Esophagus squamous epithelium (tissue), 4 donors: ENCODE measurements at regions not wholly inside any gene's neighbourhood (a gene's known extent, or its start where the extent isn't known, plus 50 kb on each side); places are given as distances from the start of the nearest gene placed in this dataset.

Experiments used
- CTCF ChIP-seq, 6 experiments: fragments of 450-650 bp in 4 of 6; fragments of 200-600 bp in 2 of 6; sonication (generic) in 2 of 6; IDR thresholded peaks; one replicate each; pipeline ENCODE4 v1.5.1; 2016 to 2019; ENCODE audit warnings: antibody characterized with exemption in 6 of 6, mild to moderate bottlenecking in 4 of 6, moderate library complexity in 4 of 6
- POLR2A ChIP-seq, 4 donors: fragments of 450-650 bp; IDR thresholded peaks; one replicate each; pipeline ENCODE4 v1.6.1; 2017; ENCODE audit warnings: antibody characterized with exemption in 4 of 4, mild to moderate bottlenecking in 4 of 4, moderate library complexity in 3 of 4

GRCh38 chr10:80896959-80897358, 359.3 kb downstream of the SH2D4B start:
- TF ChIP-seq CTCF (IDR thresholded peaks at IDR 0.05) (no peak), POLR2A (IDR thresholded peaks at IDR 0.05) (no peak)
